ENCODE measurements at regions not wholly inside any gene's neighbourhood (a gene's known extent, or its start where the extent isn't known, plus 50 kb on each side); places are given as distances from the start of the nearest gene placed in this dataset.
"Not testable (repeated sequence)": the region's sequence is repeated elsewhere in the genome, so short reads cannot be mapped to it uniquely, and the experiment has no call there.

DNA sequence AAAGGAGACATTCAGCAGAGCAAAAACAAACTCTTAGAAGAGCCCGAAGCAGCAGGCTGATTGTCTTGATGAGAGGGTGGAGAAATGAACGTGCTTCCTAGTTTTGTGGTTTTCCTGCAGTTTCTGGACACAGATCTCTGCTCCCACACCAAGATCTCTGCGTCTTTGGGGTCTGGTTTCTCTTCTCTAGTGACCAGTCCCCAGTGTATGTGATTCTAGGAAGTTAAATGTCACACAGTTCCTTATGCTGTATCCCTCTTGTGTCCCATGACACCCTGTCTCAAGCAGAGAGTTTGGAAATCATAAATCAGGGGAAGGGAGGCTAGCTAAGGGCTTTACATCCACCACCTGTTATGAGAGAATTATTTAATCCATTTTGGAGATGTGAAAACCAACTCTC is 55.4 kb upstream of the KLF14 start:
- DNase-seq (ENCODE audit: low spot score): no peak

DNA sequence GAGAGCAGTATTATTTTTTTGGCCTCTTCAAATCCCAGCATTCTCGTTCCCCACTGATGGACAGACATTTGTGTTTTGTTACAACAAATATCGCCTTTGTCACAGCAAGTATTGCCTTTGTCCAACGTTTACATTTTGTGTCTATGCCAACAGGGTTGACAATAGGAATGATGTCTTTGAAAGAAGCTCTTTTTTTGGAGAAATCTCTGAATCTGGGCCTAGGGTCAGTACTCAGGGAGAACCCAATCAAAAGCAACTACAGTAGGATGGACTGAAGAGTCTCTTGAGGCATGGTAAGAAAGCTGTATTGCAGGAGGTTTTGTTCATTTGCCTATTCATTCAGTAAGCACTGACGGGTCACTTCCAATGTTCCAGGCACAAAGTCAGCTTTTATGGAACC is 57.7 kb upstream of the KLF14 start:
- no peak for DNase-seq (ENCODE audit: low spot score)

GRCh38 chr7:130793855-130794618 is 60.0 kb upstream of the KLF14 start:
- no peak for DNase-seq (ENCODE audit: low spot score)

DNA sequence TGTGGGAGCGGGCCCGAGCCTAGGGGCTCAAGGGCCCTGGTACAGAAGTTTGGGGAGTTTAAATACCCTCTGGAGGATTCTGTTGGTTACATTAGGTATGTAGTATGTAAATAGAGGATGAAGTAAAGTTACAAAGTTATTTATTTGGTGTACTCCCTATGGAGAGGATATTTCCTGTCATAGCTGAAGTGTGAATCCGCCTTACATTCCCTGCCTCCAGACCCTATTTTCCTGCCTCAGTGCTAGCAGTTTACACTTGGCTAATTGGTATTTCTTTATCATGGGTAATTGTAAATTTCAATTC is 60.6 kb upstream of the KLF14 start:
- no peak for DNase-seq (ENCODE audit: low spot score)

DNA sequence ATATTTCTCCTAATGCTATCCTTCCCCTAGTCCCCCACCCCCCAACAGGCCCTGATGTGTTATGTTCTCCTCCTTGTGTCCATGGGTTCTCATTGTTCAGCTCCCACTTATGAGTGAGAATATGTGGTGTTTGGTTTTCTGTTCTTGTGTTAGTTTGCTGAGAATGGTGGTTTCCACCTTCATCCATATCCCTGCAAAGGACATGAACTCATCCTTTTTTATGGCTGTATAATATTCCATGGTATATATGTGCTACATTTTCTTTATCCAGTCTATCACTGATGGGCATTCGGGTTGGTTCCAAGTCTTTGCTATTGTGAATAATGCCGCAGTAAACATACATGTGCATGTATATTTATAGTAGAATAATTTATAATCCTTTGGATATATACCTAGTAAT is 62.4 kb upstream of the KLF14 start:
- not testable (repeated sequence) for DNase-seq (ENCODE audit: low spot score)

- no peak for DNase-seq (ENCODE audit: low spot score)
Observed at GRCh38 chr7:130803127-130803526, 69.1 kb upstream of the KLF14 start.

DNA sequence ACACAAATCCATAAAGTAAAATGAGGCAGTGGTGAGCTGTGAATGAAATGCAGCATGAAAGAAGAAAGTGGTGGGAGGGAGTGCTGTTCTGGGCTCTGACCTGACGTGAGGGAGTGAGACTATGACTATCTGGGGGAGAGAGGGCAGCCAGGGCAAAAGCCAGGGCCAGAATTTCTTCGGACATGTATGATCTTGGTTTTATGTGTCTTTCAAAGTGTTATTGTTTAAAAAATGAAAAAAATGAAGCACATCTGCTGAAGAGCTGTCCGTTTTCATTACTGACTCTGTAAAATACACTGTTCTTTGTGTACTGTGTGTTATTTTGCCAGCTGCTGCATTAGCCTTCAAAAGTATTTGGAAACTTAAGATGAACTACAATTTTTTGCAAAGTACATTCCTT is 70.2 kb upstream of the KLF14 start:
- no peak for DNase-seq (ENCODE audit: low spot score)

- not testable (repeated sequence) for DNase-seq (ENCODE audit: low spot score)
Observed at GRCh38 chr7:130812819-130813218, 78.8 kb upstream of the KLF14 start.

- DNase-seq (ENCODE audit: low spot score): no peak
Observed at GRCh38 chr7:130814778-130815335, 80.8 kb upstream of the KLF14 start.

- no peak for DNase-seq (ENCODE audit: low spot score)
Observed at GRCh38 chr7:130818056-130818455, 84.0 kb upstream of the KLF14 start.

DNA sequence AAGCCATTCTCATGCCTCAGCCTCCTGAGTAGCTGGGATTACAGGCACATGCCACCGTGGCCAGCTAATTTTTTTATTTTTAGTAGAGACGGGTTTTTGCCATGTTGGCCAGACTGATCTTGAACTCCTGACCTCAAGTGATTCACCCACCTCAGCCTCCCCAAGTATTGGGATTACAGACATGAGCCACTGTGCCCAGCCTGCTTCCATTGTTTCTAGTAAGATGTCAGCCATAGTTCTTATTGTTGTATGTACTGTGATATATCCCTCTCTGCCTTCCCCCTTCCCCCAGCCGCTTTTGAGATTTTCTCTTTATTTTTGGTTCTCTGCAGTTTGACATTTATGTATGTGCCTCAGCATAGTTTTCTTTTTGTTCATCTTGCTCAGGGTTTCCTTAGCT is 87.9 kb upstream of the KLF14 start:
- no peak for DNase-seq (ENCODE audit: low spot score)

DNA sequence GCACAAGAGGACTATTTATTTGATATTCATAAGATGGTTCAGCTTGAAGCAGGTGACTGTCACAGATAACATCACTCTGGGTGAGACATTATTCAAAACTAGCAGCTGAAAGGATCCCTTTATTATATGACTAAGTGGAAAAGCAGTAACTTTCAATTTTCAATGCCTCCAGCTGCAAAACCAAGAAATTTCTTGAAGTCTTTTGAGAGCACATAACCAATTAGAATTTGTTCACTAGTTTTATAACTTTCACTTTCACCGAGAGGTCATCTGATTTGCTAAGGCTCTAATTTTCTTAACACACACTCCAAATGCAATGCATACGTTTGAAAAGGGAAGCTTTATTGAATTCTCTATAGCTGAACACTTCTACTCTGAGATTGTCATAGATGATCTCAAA is 88.6 kb upstream of the KLF14 start:
- no peak for DNase-seq (ENCODE audit: low spot score)

- DNase-seq (ENCODE audit: low spot score): no peak
Observed at GRCh38 chr7:130823060-130823459, 89.1 kb upstream of the KLF14 start.

DNA sequence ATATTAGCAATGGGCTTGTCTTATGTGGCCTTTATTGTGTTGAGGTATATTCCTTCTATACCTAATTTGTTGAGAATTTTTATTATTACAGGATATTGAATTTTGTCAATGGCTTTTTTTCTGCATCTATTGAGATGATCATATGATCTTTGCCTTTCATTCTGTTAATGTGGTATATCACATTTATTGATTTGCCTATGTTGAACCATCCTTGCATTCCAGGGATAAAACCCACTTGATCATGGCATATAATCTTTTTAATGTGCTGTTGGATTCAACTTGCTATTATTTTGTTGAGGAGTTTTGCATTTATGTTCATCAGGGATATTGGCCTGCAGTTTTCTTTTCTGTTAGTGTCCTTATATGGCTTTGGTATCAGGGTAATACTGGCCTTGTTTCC is 91.8 kb upstream of the KLF14 start:
- no peak for DNase-seq (ENCODE audit: low spot score)

DNA sequence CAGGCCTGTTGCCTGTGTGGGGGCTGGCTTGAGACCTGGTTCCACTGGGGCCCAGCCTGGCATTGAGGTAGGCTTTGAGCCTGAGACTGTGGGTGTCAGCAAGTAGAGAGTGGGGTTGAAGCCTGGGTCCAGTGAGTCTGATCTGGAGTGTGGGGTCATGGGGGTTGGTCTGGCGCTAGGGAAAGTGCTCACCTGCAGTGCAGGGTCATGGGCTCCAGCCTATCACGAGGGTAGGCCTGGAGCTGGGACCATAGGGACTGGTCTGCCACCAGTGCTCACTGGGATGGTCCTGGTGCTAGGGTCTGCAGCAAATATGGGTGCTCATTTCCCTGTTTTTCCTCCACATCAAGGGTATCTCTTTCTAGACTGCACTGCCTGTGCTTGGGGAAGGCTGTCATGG is 95.4 kb upstream of the KLF14 start:
- DNase-seq (ENCODE audit: low spot score): no peak

DNA sequence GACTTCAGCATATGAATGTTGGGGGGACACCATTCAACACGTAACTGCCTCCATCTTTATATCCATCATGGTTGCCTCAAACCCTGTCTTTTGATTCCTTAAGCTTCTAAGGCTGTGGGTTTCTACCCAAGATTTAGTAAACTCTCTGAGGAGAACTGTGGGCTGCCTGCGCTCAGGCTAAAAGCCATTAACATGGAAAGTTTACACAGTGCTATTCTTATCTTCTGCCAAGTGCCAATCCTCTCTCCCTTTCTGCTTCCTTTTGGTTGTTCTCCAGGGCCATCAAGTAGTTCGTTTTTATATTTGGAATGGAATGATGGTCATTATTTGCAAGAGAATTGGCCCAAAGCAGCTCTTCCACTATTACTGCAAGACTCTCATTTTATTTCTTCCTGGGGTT is 97.3 kb upstream of the KLF14 start:
- DNase-seq (ENCODE audit: low spot score): no peak

DNA sequence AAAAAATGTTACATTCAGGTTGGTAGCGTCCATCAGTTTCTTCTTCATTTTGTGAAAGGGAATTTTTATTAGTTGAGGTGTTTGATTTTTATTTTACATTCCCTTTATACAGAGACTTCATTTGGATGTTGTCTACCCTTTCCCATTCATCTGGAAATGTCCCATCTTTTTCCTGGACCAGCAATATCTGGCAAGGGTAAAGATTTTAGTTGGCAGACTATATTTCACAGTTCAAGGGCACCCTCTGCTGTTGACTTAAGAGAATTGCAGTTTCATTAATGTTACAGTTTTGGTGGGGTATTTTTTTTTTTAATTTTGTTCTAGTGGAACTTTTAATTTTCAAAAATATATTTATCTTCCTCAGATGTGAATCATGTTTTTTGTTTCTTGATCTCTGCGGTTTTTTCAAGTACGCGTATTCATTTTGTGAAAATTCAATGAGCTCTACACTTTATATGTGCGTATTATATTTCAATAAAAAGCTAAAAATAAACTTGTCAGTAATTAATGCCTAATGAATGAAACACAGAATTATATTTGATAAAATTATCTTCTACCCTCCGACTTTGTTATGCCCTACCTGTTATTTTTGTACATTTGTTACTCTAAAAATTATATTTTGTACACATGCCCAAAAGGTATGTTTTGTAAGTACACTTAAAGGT is 97.9 kb upstream of the KLF14 start:
- DNase-seq (ENCODE audit: low spot score): peak; percentile 55

DNA sequence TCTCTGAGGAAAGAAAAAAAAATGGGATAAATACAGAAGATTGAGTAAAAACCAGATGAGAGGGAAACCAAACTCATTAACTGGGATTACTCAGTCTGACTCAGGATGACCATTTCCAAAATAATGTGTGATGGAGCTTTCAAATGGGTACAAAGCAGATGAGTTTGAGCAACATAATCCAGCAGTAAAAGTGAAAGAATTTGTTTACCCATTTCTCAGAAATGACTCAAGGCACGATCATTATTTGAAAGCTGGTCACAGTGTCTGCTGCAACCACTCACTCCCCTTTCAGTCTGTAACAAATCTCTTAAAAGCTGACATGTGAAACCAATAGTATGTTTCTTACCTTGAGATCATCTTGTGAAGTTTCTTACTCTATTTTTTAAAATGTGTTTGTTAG is 104.7 kb upstream of the KLF14 start:
- peak; percentile 84 for DNase-seq (ENCODE audit: low spot score)

DNA sequence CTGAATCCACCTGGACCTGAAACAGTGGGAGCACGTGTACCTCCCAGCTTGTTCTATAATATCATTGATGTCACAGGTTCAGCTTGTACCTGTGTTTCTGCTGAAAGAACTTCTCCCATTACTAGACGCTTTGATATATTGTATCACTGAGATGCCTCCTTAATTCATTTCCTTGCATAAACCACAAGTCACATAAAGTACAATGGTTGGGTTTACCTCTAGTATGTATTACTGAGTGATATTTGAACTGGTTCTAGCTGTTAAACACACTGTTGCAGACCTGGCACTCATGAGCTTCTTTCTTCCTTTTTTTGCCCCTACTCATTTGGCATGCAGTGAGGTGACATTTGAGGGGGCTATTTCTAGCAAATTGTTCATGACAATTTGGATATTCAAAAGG is 106.6 kb upstream of the KLF14 start:
- no peak for DNase-seq (ENCODE audit: low spot score)

- DNase-seq (ENCODE audit: low spot score): no peak
Observed at GRCh38 chr7:130841416-130841815, 107.4 kb upstream of the KLF14 start.

GRCh38 chr7:130843703-130844102 is 109.7 kb upstream of the KLF14 start:
- DNase-seq (ENCODE audit: low spot score): no peak

- no peak for DNase-seq (ENCODE audit: low spot score)
Observed at GRCh38 chr7:130844811-130845580, 111.0 kb upstream of the KLF14 start.

GRCh38 chr7:130845581-130846085 is 111.6 kb upstream of the KLF14 start:
- peak; percentile 53 for DNase-seq (ENCODE audit: low spot score)
